HG02678 (cell line): ENCODE measurements at regions not wholly inside any gene's neighbourhood (a gene's known extent, or its start where the extent isn't known, plus 50 kb on each side); places are given as distances from the start of the nearest gene placed in this dataset.
"Not testable (repeated sequence)": the region's sequence is repeated elsewhere in the genome, so short reads cannot be mapped to it uniquely, and the experiment has no call there.

Experiments used
- ATAC-seq: cut with Tn5 transposase; IDR thresholded peaks from one replicate; pipeline ENCODE4 v1.9.1; 2021; ENCODE audit warnings: mild to moderate bottlenecking, moderate library complexity; ENCODE audit not compliant: unreplicated experiment

- no peak for ATAC-seq
These were observed 820.5 kb downstream of the MCTP2 start for GRCh38 chr15:95051861-95052260.

DNA sequence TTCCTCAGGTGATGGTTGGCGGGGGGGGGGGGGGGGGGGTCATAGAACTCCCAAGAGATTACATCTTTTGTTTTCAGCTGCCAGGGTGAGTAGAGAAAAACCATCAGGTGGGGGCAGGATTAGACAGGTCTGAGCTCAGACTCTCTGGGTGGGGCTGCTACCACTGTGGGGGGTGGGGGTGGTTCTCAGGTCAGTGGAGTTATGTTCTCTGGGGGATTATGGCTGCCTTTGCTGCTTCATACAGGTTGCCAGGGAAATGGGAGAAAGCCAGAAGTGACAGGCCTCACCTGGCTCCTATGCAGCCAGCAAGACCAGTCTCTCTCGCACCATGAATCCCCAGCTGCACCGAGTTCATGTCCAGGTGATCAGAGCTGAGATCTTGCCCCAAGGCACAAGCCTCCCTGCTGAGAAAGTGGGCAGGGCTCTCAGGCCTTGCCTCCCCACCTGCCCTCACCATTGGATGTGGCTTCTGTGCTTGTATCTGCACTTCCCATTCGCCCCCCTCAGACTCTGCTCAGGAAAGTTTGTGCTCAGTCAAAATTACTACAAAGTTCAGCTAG, 828.1 kb downstream of the MCTP2 start:
- no peak for ATAC-seq

DNA sequence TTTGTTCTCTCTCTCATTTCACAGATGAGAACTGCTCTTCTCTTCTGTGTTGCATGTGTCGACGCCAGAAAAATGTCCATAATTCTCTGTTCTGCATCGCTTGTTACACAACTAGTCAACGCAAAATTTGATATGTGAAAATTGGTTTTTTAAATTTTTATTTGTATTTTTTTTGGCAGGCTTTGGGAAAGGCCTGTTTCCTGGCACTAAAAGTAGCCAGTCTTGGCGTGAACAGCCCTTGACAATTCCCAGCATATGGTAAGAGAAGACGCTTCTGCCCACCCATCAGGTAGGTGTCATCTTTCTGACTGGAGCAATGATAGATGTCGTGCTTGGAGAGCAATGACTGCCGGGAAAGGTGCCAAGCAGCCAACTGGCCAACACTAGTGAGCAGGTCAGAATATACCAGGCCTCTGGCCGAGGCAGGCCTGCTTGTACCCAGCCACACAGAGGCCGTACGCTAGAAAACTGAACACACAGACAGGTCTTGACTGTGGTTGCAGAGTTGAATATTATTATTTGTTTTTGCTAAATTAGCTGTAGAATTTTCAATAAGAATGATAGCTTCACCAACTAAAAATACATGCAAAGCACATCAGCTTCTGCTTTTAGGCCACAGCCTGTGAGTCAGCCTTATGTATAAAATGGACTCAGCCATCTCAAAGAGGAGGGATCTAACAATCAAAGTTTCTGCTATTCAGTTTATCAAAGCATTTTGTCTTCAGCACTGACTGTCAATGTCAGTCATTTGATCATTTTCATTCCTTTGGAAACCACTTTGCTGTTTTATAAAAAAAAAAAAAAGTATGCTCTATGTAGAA, 837.5 kb downstream of the MCTP2 start:
- no peak for ATAC-seq

- no peak for ATAC-seq
These were observed 844.7 kb downstream of the MCTP2 start for GRCh38 chr15:95075792-95076677.

DNA sequence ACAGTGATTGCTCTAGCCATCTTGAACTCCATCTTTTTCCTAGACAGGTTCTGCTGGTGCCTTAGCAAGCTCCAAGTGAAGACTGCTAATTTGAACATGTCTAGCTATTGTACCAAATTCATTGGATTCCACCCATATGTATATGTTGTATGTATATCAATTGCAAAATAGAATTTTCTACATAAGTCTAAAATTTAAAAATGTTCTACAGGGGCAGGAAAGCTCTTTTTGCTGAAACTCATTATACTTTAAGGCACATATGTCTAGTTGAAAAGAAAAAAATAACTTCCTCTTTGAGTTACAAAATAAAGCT, 845.3 kb downstream of the MCTP2 start:
- no peak for ATAC-seq

GRCh38 chr15:95078003-95078402, 846.6 kb downstream of the MCTP2 start:
- no peak for ATAC-seq

GRCh38 chr15:95080228-95080627, 848.9 kb downstream of the MCTP2 start:
- ATAC-seq = not testable (repeated sequence)

- no peak for ATAC-seq
These were observed 853.7 kb downstream of the MCTP2 start for GRCh38 chr15:95085056-95085455.

DNA sequence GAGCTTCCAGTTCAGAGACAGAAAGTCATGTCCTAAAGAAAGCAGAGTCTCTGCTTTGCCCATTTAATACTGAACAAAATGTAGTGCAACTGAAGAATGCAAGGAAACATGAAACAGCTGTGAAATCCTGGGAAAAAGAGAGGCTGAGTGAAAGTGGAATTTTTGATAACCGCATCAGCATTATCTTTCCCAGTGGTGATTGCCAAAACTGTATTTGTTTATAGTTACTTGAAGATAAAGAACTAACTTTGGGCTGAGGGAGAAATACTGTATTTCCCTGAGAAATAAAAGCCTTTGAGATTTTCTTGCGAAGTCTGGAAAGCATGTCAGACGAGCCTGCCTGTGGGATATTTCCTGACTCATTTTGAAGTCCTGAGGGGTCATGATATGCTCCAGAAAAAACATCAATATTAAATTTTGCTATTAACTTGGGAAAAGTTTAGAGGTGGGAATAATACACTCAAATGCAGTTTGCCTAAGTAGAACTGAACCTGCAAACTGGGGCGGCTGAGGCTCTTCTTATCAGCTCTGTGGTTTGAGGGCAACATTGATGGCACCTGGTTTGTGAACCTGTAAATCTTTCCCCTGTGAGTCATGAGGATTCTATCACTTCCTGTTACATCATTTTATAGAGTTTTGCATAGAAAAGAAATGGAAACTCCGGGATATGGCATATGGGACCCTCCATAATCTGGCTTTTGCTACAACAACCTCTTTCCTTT, 855.3 kb downstream of the MCTP2 start:
- no peak for ATAC-seq

DNA sequence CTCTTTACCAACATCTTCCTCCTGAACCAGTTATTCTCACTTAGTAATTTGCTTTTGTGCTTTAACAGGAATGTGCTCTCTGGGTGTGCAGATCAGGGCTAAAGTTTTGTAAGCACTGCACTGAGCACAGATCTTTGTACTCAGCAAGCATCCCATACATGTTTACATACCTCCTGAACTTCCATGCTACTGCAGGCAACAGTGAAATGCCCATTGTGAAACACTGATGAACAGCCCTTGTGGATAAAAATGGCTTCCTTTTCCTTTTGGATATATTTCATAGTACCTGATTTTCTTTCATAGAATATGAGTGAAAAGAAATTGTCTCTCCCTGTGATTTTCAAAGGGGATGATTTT, 855.9 kb downstream of the MCTP2 start:
- no peak for ATAC-seq

- ATAC-seq = no peak
These were observed 860.1 kb downstream of the MCTP2 start for GRCh38 chr15:95091444-95091843.

- no peak for ATAC-seq
These were observed 863.9 kb downstream of the MCTP2 start for GRCh38 chr15:95095250-95095649.

DNA sequence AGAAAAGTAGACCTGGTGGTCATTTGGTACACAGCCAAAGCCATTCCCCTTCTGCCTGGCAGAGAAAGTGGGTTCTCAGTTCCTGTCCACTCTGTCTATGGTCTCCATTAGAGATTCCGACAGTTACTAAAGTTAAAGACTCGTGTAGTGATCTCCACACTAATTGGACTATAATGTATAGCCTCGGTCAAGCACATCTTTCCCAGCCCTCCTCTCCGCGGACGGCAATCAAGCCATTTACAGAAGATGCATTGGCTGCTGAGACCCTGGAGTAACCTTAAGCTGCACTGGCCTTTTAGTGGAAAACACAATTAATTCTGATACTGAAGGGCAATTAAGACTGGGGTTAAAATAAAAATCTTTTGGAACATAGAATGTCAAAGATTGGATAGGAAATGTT, 865.3 kb downstream of the MCTP2 start:
- no peak for ATAC-seq

GRCh38 chr15:95097361-95097760, 866.0 kb downstream of the MCTP2 start:
- ATAC-seq = no peak

GRCh38 chr15:95105229-95105628, 873.9 kb downstream of the MCTP2 start:
- ATAC-seq = no peak

- no peak for ATAC-seq
These were observed 875.4 kb downstream of the MCTP2 start for GRCh38 chr15:95106801-95107200.

- ATAC-seq = no peak
These were observed 877.3 kb downstream of the MCTP2 start for GRCh38 chr15:95108673-95109072.

DNA sequence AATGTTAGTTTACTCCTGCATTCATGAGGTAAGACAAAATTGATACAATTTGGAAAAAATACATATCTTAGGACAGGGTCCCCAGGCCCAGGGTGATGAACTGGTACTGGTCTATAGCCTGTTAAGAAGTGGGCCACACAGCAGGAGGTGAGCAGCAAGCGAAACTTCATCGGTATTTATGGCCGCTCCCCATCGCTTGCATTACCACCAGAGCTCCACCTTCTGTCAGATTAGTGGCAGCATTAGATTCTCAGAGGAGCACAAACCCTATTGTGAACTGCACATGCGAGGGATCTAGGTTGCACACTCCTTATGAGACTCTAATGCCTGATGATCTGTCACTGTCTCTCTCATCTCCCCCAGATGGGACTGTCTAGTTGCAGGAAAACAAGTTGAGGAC, 880.6 kb downstream of the MCTP2 start:
- no peak for ATAC-seq

DNA sequence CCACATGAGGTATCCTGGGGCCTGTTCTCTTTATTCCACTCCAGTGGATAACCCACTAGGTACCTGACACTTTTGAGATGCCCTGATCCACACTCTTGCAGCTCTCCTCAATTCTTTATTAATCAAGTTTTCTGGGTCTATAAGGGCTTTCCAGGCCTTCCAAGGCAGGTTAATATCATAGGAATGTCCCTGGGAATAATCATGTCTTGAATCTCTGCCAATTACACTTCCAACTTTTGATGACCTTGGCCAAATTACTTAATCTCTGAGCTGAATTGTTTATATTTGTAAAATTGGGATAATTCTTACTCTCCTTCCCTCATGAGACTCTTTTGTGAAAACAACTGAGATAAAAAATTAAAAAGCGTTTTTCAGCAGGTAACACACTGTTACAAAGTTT, 881.7 kb downstream of the MCTP2 start:
- no peak for ATAC-seq

DNA sequence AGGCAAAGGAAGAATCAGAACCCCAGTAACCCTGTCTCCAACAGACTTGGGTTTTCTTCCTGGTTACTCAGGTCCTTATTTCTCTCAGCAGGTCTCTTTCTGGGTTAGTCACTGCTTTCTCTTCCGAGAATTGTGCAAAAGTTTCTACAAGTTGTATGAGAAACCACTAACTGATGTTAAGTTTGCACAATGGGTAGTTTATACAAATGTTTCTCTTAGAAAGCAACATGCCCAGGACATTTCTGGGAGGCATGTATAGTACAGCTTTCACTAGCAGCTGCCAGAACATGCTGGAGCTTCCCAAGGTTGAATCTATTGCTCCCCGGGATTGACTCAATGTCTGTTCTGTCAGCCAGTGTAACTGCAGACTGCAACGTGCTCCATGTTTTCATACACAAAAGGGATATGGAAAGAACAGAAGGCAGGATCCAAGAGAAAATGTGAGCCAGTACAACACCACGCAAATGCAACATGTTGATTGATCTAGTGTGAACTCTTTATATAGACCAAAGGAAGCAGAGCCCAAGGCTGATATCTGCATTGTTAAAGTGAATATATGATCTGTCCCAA, 887.8 kb downstream of the MCTP2 start:
- no peak for ATAC-seq

GRCh38 chr15:95120595-95120994, 889.2 kb downstream of the MCTP2 start:
- ATAC-seq = no peak
